OCI-LY7 (cell line): ENCODE measurements at regions not wholly inside any gene's neighbourhood (a gene's known extent, or its start where the extent isn't known, plus 50 kb on each side); places are given as distances from the start of the nearest gene placed in this dataset.

Experiments used
- BruUV-seq: library from RNA; stranded (reverse); fragments of 400-500 nt; replicated peaks from 2 replicates; lab custom pipeline; 2021; lab: Mats Ljungman, UMichigan
- CTCF ChIA-PET: fragments of 300-600 bp; sonication (Branson Sonifier 250); formaldehyde crosslinking; loops from one replicate; lab custom pipeline; 2022; ENCODE audit warnings: antibody characterized with exemption; ENCODE audit not compliant: unreplicated experiment; lab: Charles Lee
- POLR2A ChIA-PET: fragments of 300-600 bp; sonication (Branson Sonifier 250); formaldehyde crosslinking; loops from one replicate; lab custom pipeline; 2022; ENCODE audit warnings: antibody characterized with exemption; lab: Charles Lee
- DNase-seq: peaks from one replicate; pipeline ENCODE4 v3.0.0-alpha.2; 2015; ENCODE audit warnings: low spot score
- H2AFZ ChIP-seq: fragments of 200-600 bp; sonication (generic), shearing (Covaris generic); 2 replicates; pipeline ENCODE4 v1.6.1; 2014; ENCODE audit warnings: mild to moderate bottlenecking, antibody characterized with exemption, low read length, moderate library complexity
- H3K27ac ChIP-seq: fragments of 200-600 bp; sonication (generic); 2 replicates; pipeline ENCODE4 v1.5.1; 2014; ENCODE audit warnings: mixed run types, low read depth, mild to moderate bottlenecking, moderate library complexity, low read length, inconsistent platforms; ENCODE audit not compliant: poor library complexity, severe bottlenecking
- H3K36me3 ChIP-seq: fragments of 200-600 bp; sonication (generic); 2 replicates; pipeline ENCODE4 v1.6.1; 2014; ENCODE audit warnings: mild to moderate bottlenecking, antibody characterized with exemption, low read length, moderate library complexity, mixed read lengths; ENCODE audit not compliant: insufficient read depth
- H3K4me1 ChIP-seq: fragments of 200-600 bp; sonication (generic); 2 replicates; pipeline ENCODE4 v1.5.1; 2014; ENCODE audit warnings: mild to moderate bottlenecking, low read length; ENCODE audit not compliant: insufficient read depth, poor library complexity, severe bottlenecking
- H3K4me2 ChIP-seq: fragments of 200-600 bp; sonication (generic); 2 replicates; pipeline ENCODE4 v1.6.1; 2014; ENCODE audit warnings: mild to moderate bottlenecking, low read length
- H3K4me3 ChIP-seq: fragments of 200-600 bp; sonication (generic); 2 replicates; pipeline ENCODE4 v1.5.1; 2014; ENCODE audit warnings: mild to moderate bottlenecking, low read depth, low read length; ENCODE audit not compliant: poor library complexity, severe bottlenecking
- H3K79me2 ChIP-seq: fragments of 200-600 bp; sonication (generic); 2 replicates; pipeline ENCODE4 v1.6.1; 2016; ENCODE audit warnings: low read depth, mild to moderate bottlenecking, low read length, moderate library complexity, mixed read lengths; ENCODE audit not compliant: insufficient read depth
- H3K9me2 ChIP-seq: fragments of 200-600 bp; sonication (generic); 2 replicates; pipeline ENCODE4 v1.6.1; 2016; ENCODE audit warnings: mild to moderate bottlenecking, low read length, mixed read lengths; ENCODE audit not compliant: insufficient read depth
- H3K9me3 ChIP-seq: fragments of 200-600 bp; sonication (generic); 2 replicates; pipeline ENCODE4 v1.6.1; 2014; ENCODE audit warnings: mild to moderate bottlenecking, mixed run types, low read length, mixed read lengths
- H4K20me1 ChIP-seq: fragments of 200-600 bp; sonication (generic); 2 replicates; pipeline ENCODE4 v1.6.1; 2014; ENCODE audit warnings: mild to moderate bottlenecking, antibody characterized with exemption, low read length, moderate library complexity, mixed read lengths; ENCODE audit not compliant: insufficient read depth
- CTCF ChIP-seq: fragments of 200-600 bp; sonication (generic); conservative IDR thresholded peaks from 2 replicates; pipeline ENCODE4 v1.5.1; 2014; ENCODE audit warnings: mild to moderate bottlenecking, antibody characterized with exemption, low read length, moderate library complexity, mixed read lengths
- EZH2phosphoT487 ChIP-seq: fragments of 200-600 bp; sonication (generic); IDR thresholded peaks from 2 replicates; pipeline ENCODE4 v1.6.1; 2018; ENCODE audit warnings: low read depth, borderline replicate concordance, mild to moderate bottlenecking, mixed run types, antibody characterized with exemption, low read length, moderate library complexity, mixed read lengths
- intact Hi-C: fragments of 100-400 bp; cut with micrococcal nuclease; formaldehyde crosslinking; loops from one replicate; pipeline ENCODE4 v1.10.0; 2022; ENCODE audit not compliant: unreplicated experiment

GRCh38 chr6:48624631-48625030 is 513.6 kb upstream of the PTCHD4 start:
- CTCF ChIA-PET = no interaction called here

GRCh38 chr6:48619771-48620170 is 508.8 kb upstream of the PTCHD4 start:
- H4K20me1 ChIP-seq = no peaks in the 10 kb centered on the region
- no peak overlapping the region for H3K27ac ChIP-seq
- CTCF ChIA-PET = no interaction called here
- no peaks in the 10 kb centered on the region for H3K79me2 ChIP-seq
- H3K9me2 ChIP-seq = no peaks in the 10 kb centered on the region
- H3K36me3 ChIP-seq = no peaks in the 10 kb centered on the region
- intact Hi-C loops = no loop called here
- TF ChIP-seq EZH2phosphoT487 (no peak), CTCF (no peak)
- POLR2A ChIA-PET = interaction anchor here (0.6 kb wide), 1 partner anchor 361 kb away, joined by 3 read pairs; no protein-coding TSS in a partner anchor
- no peak for DNase-seq
- H3K4me1 ChIP-seq = no peaks in the 10 kb centered on the region
- H3K9me3 ChIP-seq = no peaks in the 10 kb centered on the region
- no peak overlapping the region for H3K4me3 ChIP-seq
- no TSS peak for BruUV-seq
- H3K4me2 ChIP-seq = no peak overlapping the region
- no peak overlapping the region for H2AFZ ChIP-seq

More at GRCh38 chr6:48624631-48625030, 513.6 kb upstream of the PTCHD4 start:
- POLR2A ChIA-PET = no interaction called here
- no peak for DNase-seq
- BruUV-seq = no TSS peak
- H3K9me2 ChIP-seq = no peaks in the 10 kb centered on the region
- intact Hi-C loops = no loop called here
- H4K20me1 ChIP-seq = no peaks in the 10 kb centered on the region
- H3K9me3 ChIP-seq = no peaks in the 10 kb centered on the region
- no peaks in the 10 kb centered on the region for H3K36me3 ChIP-seq
- TF ChIP-seq CTCF = no peak
- TF ChIP-seq EZH2phosphoT487 = no peak
- no peak overlapping the region for H3K4me3 ChIP-seq
- H3K27ac ChIP-seq = no peak overlapping the region
- H3K4me2 ChIP-seq = no peak overlapping the region
- H3K79me2 ChIP-seq = no peaks in the 10 kb centered on the region
- no peaks in the 10 kb centered on the region for H3K4me1 ChIP-seq
- H2AFZ ChIP-seq = no peak overlapping the region

- no peak overlapping the region for H3K27ac ChIP-seq
- intact Hi-C loops = no loop called here
- H3K79me2 ChIP-seq = no peaks in the 10 kb centered on the region
- no peak for DNase-seq
- H3K9me2 ChIP-seq = no peaks in the 10 kb centered on the region
- CTCF ChIA-PET = no interaction called here
- no peaks in the 10 kb centered on the region for H3K4me1 ChIP-seq
- BruUV-seq = no TSS peak
- no peak overlapping the region for H2AFZ ChIP-seq
- POLR2A ChIA-PET = no interaction called here
- TF ChIP-seq EZH2phosphoT487 = no peak
- TF ChIP-seq CTCF = no peak
- no peak overlapping the region for H3K4me3 ChIP-seq
- no peaks in the 10 kb centered on the region for H3K36me3 ChIP-seq
- no peaks in the 10 kb centered on the region for H3K9me3 ChIP-seq
- no peaks in the 10 kb centered on the region for H4K20me1 ChIP-seq
- no peak overlapping the region for H3K4me2 ChIP-seq
Measured at GRCh38 chr6:48615041-48615440, 504.0 kb upstream of the PTCHD4 start.
